OCI-LY3 (cell line): ENCODE measurements at regions not wholly inside any gene's neighbourhood (a gene's known extent, or its start where the extent isn't known, plus 50 kb on each side); places are given as distances from the start of the nearest gene placed in this dataset.

Experiments
- H2AFZ ChIP-seq: fragments of 200-600, 300-600 bp; shearing (Covaris generic); 2 replicates; pipeline ENCODE4 v1.6.0; 2014; ENCODE audit warnings: antibody characterized with exemption, low read depth, low read length
- H3K27ac ChIP-seq: fragments of 200-600, 300-600 bp; sonication (generic); 2 replicates; pipeline ENCODE4 v1.5.1; 2014; ENCODE audit warnings: mild to moderate bottlenecking, low read length, moderate library complexity, mixed read lengths
- H3K27me3 ChIP-seq: fragments of 200-600, 300-600 bp; sonication (generic); 2 replicates; pipeline ENCODE4 v1.6.1; 2014; ENCODE audit warnings: low read depth, low read length, mixed read lengths
- H3K36me3 ChIP-seq: fragments of 200-600, 300-600 bp; sonication (generic); replicated peaks from 2 replicates; pipeline ENCODE3; 2014; ENCODE audit warnings: low read depth, low read length, mixed read lengths
- H3K4me1 ChIP-seq: fragments of 300-600, 200-600 bp; sonication (generic); 2 replicates; pipeline ENCODE4 v1.6.1; 2014; ENCODE audit warnings: low read length, mixed read lengths
- H3K4me2 ChIP-seq: fragments of 200-600, 300-600 bp; sonication (generic); 2 replicates; pipeline ENCODE4 v1.6.1; 2014; ENCODE audit warnings: low read length, mixed read lengths
- H3K4me3 ChIP-seq: fragments of 300-600, 200-600 bp; sonication (generic); 2 replicates; pipeline ENCODE4 v1.5.1; 2014; ENCODE audit warnings: antibody characterized with exemption, mild to moderate bottlenecking, low read length, moderate library complexity
- H3K79me2 ChIP-seq: fragments of 300-600, 200-600 bp; shearing (Covaris generic); 2 replicates; pipeline ENCODE4 v1.6.1; 2014; ENCODE audit warnings: mild to moderate bottlenecking, low read length, mixed read lengths
- H3K9ac ChIP-seq: fragments of 300-600, 200-600 bp; shearing (Covaris generic); 2 replicates; pipeline ENCODE4 v1.6.0; 2014; ENCODE audit warnings: mild to moderate bottlenecking, low read length, moderate library complexity
- H3K9me3 ChIP-seq: fragments of 200-600, 300-600 bp; shearing (Covaris generic); 2 replicates; pipeline ENCODE4 v1.6.1; 2014; ENCODE audit warnings: low read length, mixed read lengths; ENCODE audit not compliant: insufficient read depth
- H4K20me1 ChIP-seq: fragments of 200-600, 300-600 bp; sonication (generic); 2 replicates; pipeline ENCODE4 v1.6.1; 2016; ENCODE audit warnings: low read length, mixed read lengths; ENCODE audit not compliant: insufficient read depth
- CTCF ChIP-seq: fragments of 200-600, 300-600 bp; sonication (generic); IDR thresholded peaks from 2 replicates; pipeline ENCODE4 v1.5.1; 2014; ENCODE audit warnings: antibody characterized with exemption, low read length, low read depth
- EZH2phosphoT487 ChIP-seq: fragments of 200-600 bp; shearing (Covaris generic); IDR thresholded peaks from 2 replicates; pipeline ENCODE4 v1.6.1; 2018; ENCODE audit warnings: antibody characterized with exemption, mixed run types, low read depth

GRCh38 chr2:189328848-189329245, 112.4 kb upstream of the WDR75 start:
- H3K4me2 ChIP-seq, result no peak overlapping the region
- no peak overlapping the region for H3K4me3 ChIP-seq
- TF ChIP-seq EZH2phosphoT487 (no peak), CTCF (no peak)
- no peaks in the 10 kb centered on the region for H4K20me1 ChIP-seq
- H2AFZ ChIP-seq, result no peak overlapping the region
- H3K27me3 ChIP-seq, result no peaks in the 10 kb centered on the region
- H3K9me3 ChIP-seq, result no peaks in the 10 kb centered on the region
- no peak overlapping the region for H3K9ac ChIP-seq
- no peaks in the 10 kb centered on the region for H3K36me3 ChIP-seq
- no peak overlapping the region for H3K27ac ChIP-seq
- no peaks in the 10 kb centered on the region for H3K4me1 ChIP-seq
- no peaks in the 10 kb centered on the region for H3K79me2 ChIP-seq

GRCh38 chr2:189336276-189336975, 104.8 kb upstream of the WDR75 start:
- no peak overlapping the region for H3K4me2 ChIP-seq
- H3K4me1 ChIP-seq, result no peaks in the 10 kb centered on the region
- H3K4me3 ChIP-seq, result no peak overlapping the region
- H3K27ac ChIP-seq, result no peak overlapping the region
- no peaks in the 10 kb centered on the region for H4K20me1 ChIP-seq
- TF ChIP-seq EZH2phosphoT487 (no peak), CTCF (no peak)
- no peaks in the 10 kb centered on the region for H3K27me3 ChIP-seq
- no peak overlapping the region for H3K9ac ChIP-seq
- no peaks in the 10 kb centered on the region for H3K79me2 ChIP-seq
- H3K9me3 ChIP-seq, result no peaks in the 10 kb centered on the region
- no peak overlapping the region for H2AFZ ChIP-seq
- H3K36me3 ChIP-seq, result no peaks in the 10 kb centered on the region

GRCh38 chr2:189337656-189338055, 103.6 kb upstream of the WDR75 start:
- H3K4me3 ChIP-seq, result no peak overlapping the region
- H3K27me3 ChIP-seq, result no peaks in the 10 kb centered on the region
- no peak overlapping the region for H3K9ac ChIP-seq
- H3K4me2 ChIP-seq, result no peak overlapping the region
- no peak overlapping the region for H3K27ac ChIP-seq
- no peaks in the 10 kb centered on the region for H3K9me3 ChIP-seq
- no peaks in the 10 kb centered on the region for H3K79me2 ChIP-seq
- no peak overlapping the region for H2AFZ ChIP-seq
- H4K20me1 ChIP-seq, result no peaks in the 10 kb centered on the region
- no peak for TF ChIP-seq EZH2phosphoT487
- no peak for TF ChIP-seq CTCF
- H3K36me3 ChIP-seq, result no peaks in the 10 kb centered on the region
- H3K4me1 ChIP-seq, result no peaks in the 10 kb centered on the region

DNA sequence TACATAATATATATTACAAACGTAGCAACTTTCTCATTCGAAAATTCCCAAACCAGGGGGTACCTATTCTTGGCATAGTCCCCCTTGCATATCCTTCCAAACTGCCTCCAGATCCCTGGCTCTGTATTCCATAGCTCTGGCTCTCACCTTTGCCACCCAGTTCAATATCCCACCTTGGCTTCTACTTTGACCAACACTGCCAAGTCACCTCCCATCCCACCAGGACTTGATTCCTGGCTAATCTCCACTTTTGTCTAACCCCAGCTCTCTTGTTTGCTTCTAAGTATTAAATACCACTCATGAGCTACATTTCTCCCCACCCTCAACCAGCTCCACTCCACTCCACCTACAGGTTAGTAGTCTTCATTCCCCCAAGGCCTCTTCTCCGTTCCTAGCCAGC, 103.2 kb upstream of the WDR75 start:
- Histone ChIP-seq H3K27ac (no peak overlapping the region), H3K9ac (no peak overlapping the region), H3K4me1 (no peaks in the 10 kb centered on the region), H3K36me3 (no peaks in the 10 kb centered on the region), H3K79me2 (no peaks in the 10 kb centered on the region), H3K9me3 (no peaks in the 10 kb centered on the region), H3K4me2 (no peak overlapping the region), H4K20me1 (no peaks in the 10 kb centered on the region), H3K27me3 (no peaks in the 10 kb centered on the region), H2AFZ (no peak overlapping the region), H3K4me3 (no peak overlapping the region)
- TF ChIP-seq CTCF (no peak), EZH2phosphoT487 (no peak)
